Peyer's patch (tissue), 4 donors: ENCODE measurements at regions not wholly inside any gene's neighbourhood (a gene's known extent, or its start where the extent isn't known, plus 50 kb on each side); places are given as distances from the start of the nearest gene placed in this dataset.

Experiments
- DNase-seq, 3 donors: peaks; one replicate each; pipeline ENCODE4 v3.0.0-alpha.2; 2017 to 2019
- H3K27ac ChIP-seq, 4 donors: fragments of 200-600 bp; sonication (generic); one replicate each; pipeline ENCODE4 v1.5.1; 2016 to 2019
- H3K27me3 ChIP-seq, 2 donors: fragments of 200-600 bp; sonication (generic); one replicate each; pipeline ENCODE4 v1.5.1; 2019
- H3K36me3 ChIP-seq, 3 donors: fragments of 200-600 bp; sonication (generic); one replicate each; pipeline ENCODE4 v1.5.1; 2016 to 2019
- H3K4me1 ChIP-seq, 4 donors: fragments of 200-600 bp; sonication (generic); one replicate each; pipeline ENCODE4 v1.5.1; 2016 to 2019
- H3K4me3 ChIP-seq, 4 donors: fragments of 200-600 bp; sonication (generic); 1 replicate in 3 of 4; 2 replicates in 1 of 4; pipeline ENCODE4 v1.5.1; 2016 to 2019; ENCODE audit warnings: mild to moderate bottlenecking in 1 of 4
- H3K9me3 ChIP-seq, 4 donors: fragments of 200-600 bp; sonication (generic); one replicate each; pipeline ENCODE4 v1.5.1; 2016 to 2019; ENCODE audit warnings: mild to moderate bottlenecking in 1 of 4
- CTCF ChIP-seq, 6 experiments: fragments of 450-650 bp in 4 of 6; fragments of 200-600 bp in 2 of 6; sonication (generic) in 1 of 6; IDR thresholded peaks; one replicate each; pipeline ENCODE4 v1.5.1; 2017 to 2019; ENCODE audit warnings: antibody characterized with exemption in 6 of 6, mild to moderate bottlenecking in 3 of 6, moderate library complexity in 1 of 6
- POLR2A ChIP-seq, 2 donors: fragments of 450-650 bp; IDR thresholded peaks; one replicate each; pipeline ENCODE4 v1.5.1; 2017; ENCODE audit warnings: antibody characterized with exemption in 2 of 2, mild to moderate bottlenecking in 2 of 2, moderate library complexity in 2 of 2

GRCh38 chr5:82406205-82406773 lies 128.1 kb upstream of the RPS23 start:
- DNase-seq = no peak
- Histone ChIP-seq H3K27ac (no peak overlapping the region), H3K4me1 (no peaks in the 10 kb centered on the region)

GRCh38 chr5:82405618-82406204 lies 127.6 kb upstream of the RPS23 start:
- DNase-seq = no peak
- peaks cover 0 to 6% (median 0%) of the 10 kb centered on the region in 4 donors for H3K9me3 ChIP-seq
- no peak overlapping the region for H3K27ac ChIP-seq
- TF ChIP-seq POLR2A (IDR thresholded peaks at IDR 0.05) (no peak), CTCF (IDR thresholded peaks at IDR 0.05) (no peak)
- H3K27me3 ChIP-seq = no peaks in the 10 kb centered on the region
- H3K4me1 ChIP-seq = no peaks in the 10 kb centered on the region
- H3K36me3 ChIP-seq = no peaks in the 10 kb centered on the region
- no peak overlapping the region for H3K4me3 ChIP-seq

More at GRCh38 chr5:82406205-82406773, 128.1 kb upstream of the RPS23 start:
- TF ChIP-seq POLR2A (IDR thresholded peaks at IDR 0.05) (no peak), CTCF (IDR thresholded peaks at IDR 0.05) (no peak)
- Histone ChIP-seq H3K4me3 (no peak overlapping the region), H3K36me3 (no peaks in the 10 kb centered on the region), H3K9me3 (peaks cover 0 to 6% (median 0%) of the 10 kb centered on the region in 4 donors), H3K27me3 (no peaks in the 10 kb centered on the region)

- TF ChIP-seq CTCF (IDR thresholded peaks at IDR 0.05) (no peak), POLR2A (IDR thresholded peaks at IDR 0.05) (no peak)
- Histone ChIP-seq H3K4me1 (no peaks in the 10 kb centered on the region), H3K9me3 (peaks cover 0 to 6% (median 0%) of the 10 kb centered on the region in 4 donors), H3K36me3 (no peaks in the 10 kb centered on the region), H3K4me3 (no peak overlapping the region), H3K27me3 (no peaks in the 10 kb centered on the region), H3K27ac (no peak overlapping the region)
- no peak for DNase-seq
Measured at GRCh38 chr5:82405161-82405560, 127.0 kb upstream of the RPS23 start.

- no peaks in the 10 kb centered on the region for H3K4me1 ChIP-seq
- DNase-seq = no peak
- H3K27me3 ChIP-seq = no peaks in the 10 kb centered on the region
- peaks cover 0 to 6% (median 0%) of the 10 kb centered on the region in 4 donors for H3K9me3 ChIP-seq
- H3K4me3 ChIP-seq = no peak overlapping the region
- H3K27ac ChIP-seq = no peak overlapping the region
- H3K36me3 ChIP-seq = no peaks in the 10 kb centered on the region
- TF ChIP-seq POLR2A (IDR thresholded peaks at IDR 0.05) (no peak), CTCF (IDR thresholded peaks at IDR 0.05) (no peak)
Measured at GRCh38 chr5:82404382-82404945, 126.3 kb upstream of the RPS23 start.

- Histone ChIP-seq H3K4me3 (no peak overlapping the region), H3K36me3 (no peaks in the 10 kb centered on the region), H3K27me3 (no peaks in the 10 kb centered on the region), H3K27ac (no peak overlapping the region), H3K9me3 (peaks cover 0 to 6% (median 0%) of the 10 kb centered on the region in 4 donors), H3K4me1 (no peaks in the 10 kb centered on the region)
- no peak for DNase-seq
- TF ChIP-seq CTCF (IDR thresholded peaks at IDR 0.05) (no peak), POLR2A (IDR thresholded peaks at IDR 0.05) (no peak)
Measured at GRCh38 chr5:82403724-82404123, 125.6 kb upstream of the RPS23 start.
